Left lung (tissue), 4 donors: ENCODE measurements at regions not wholly inside any gene's neighbourhood (a gene's known extent, or its start where the extent isn't known, plus 50 kb on each side); places are given as distances from the start of the nearest gene placed in this dataset.

Experiments
- ATAC-seq: fragments of 200-7000 bp; cut with Tn5 transposase; one replicate; pipeline ENCODE4 v1.9.1; 2020; ENCODE audit warnings: moderate library complexity
- DNase-seq, 4 donors: peaks; one replicate each; pipeline ENCODE4 v3.0.0-alpha.2; 2013 to 2020
- H3K27ac ChIP-seq, 2 donors: fragments of 200-600 bp; sonication (generic) in 1 of 2; one replicate each; pipeline versions ENCODE4 v1.5.0 to v1.8.0; 2020 to 2021
- H3K27me3 ChIP-seq, 2 donors: fragments of 200-600 bp; sonication (generic) in 1 of 2; one replicate each; pipeline versions ENCODE4 v1.5.0 to v1.8.0; 2020 to 2021
- H3K36me3 ChIP-seq, 2 donors: fragments of 200-600 bp; sonication (generic) in 1 of 2; one replicate each; pipeline versions ENCODE4 v1.5.0 to v1.8.0; 2020 to 2021
- H3K4me1 ChIP-seq, 2 donors: fragments of 200-600 bp; one replicate each; pipeline ENCODE4 v1.8.0; 2021
- H3K4me3 ChIP-seq, 2 donors: fragments of 200-600 bp; sonication (generic) in 1 of 2; one replicate each; pipeline versions ENCODE4 v1.5.0 to v1.8.0; 2020 to 2021; ENCODE audit warnings: mild to moderate bottlenecking in 1 of 2
- H3K9me3 ChIP-seq, 2 donors: fragments of 200-600 bp; sonication (generic) in 1 of 2; one replicate each; pipeline versions ENCODE4 v1.5.0 to v1.8.0; 2020 to 2021
- CTCF ChIP-seq, 2 donors: fragments of 200-600 bp; sonication (generic) in 1 of 2; IDR thresholded peaks; one replicate each; pipeline versions ENCODE4 v1.5.0 to v1.8.0; 2021; ENCODE audit warnings: antibody characterized with exemption in 2 of 2
- intact Hi-C, 2 donors: fragments of 100-400 bp; cut with DNase I; formaldehyde crosslinking; loops; one replicate each; pipeline versions ENCODE4 v1.11.2 to v1.14.2; 2022
- donor health status: DM: no; HTN: yes; CAD: no.
- donor health status: DM: no; HTN: no; CAD: no.

- peaks cover 0 to 22% of the 10 kb centered on the region in 2 donors for H3K4me1 ChIP-seq
- H3K36me3 ChIP-seq = no peaks in the 10 kb centered on the region
- no peak for TF ChIP-seq CTCF (IDR thresholded peaks at IDR 0.05)
- DNase-seq (no peak), ATAC-seq (no peak)
- H3K27me3 ChIP-seq = no peaks in the 10 kb centered on the region
- H3K9me3 ChIP-seq = no peaks in the 10 kb centered on the region
- intact Hi-C loops = no loop called here
- H3K27ac ChIP-seq = no peak overlapping the region
- no peak overlapping the region for H3K4me3 ChIP-seq
Observed at GRCh38 chr3:194246709-194247349, 104.3 kb downstream of the CPN2 start.

GRCh38 chr3:194247350-194247740 lies 103.8 kb downstream of the CPN2 start:
- no peaks in the 10 kb centered on the region for H3K9me3 ChIP-seq
- TF ChIP-seq CTCF (IDR thresholded peaks at IDR 0.05) = no peak

GRCh38 chr3:194249323-194250097 lies 101.6 kb downstream of the CPN2 start:
- ATAC-seq (no peak), DNase-seq (peak in 2 of 4 donors; percentile 61 to 62)
- no peak overlapping the region for H3K4me3 ChIP-seq
- no peaks in the 10 kb centered on the region for H3K9me3 ChIP-seq
- H3K27me3 ChIP-seq = no peaks in the 10 kb centered on the region
- no peak for TF ChIP-seq CTCF (IDR thresholded peaks at IDR 0.05)
- no peaks in the 10 kb centered on the region for H3K36me3 ChIP-seq
- peaks cover 0 to 26% of the 10 kb centered on the region in 2 donors for H3K4me1 ChIP-seq
- intact Hi-C loops = no loop called here
- no peak overlapping the region for H3K27ac ChIP-seq

More at GRCh38 chr3:194247350-194247740, 103.8 kb downstream of the CPN2 start:
- ATAC-seq = no peak
- intact Hi-C loops = no loop called here
- peaks cover 0 to 22% of the 10 kb centered on the region in 2 donors for H3K4me1 ChIP-seq
- no peaks in the 10 kb centered on the region for H3K27me3 ChIP-seq
- no peak overlapping the region for H3K4me3 ChIP-seq
- DNase-seq = no peak
- no peak overlapping the region for H3K27ac ChIP-seq
- H3K36me3 ChIP-seq = no peaks in the 10 kb centered on the region

GRCh38 chr3:194250098-194251002 lies 100.8 kb downstream of the CPN2 start:
- ATAC-seq = peak; percentile 13
- H3K9me3 ChIP-seq = no peaks in the 10 kb centered on the region
- DNase-seq = peak in 3 of 4 donors; percentile 72 to 94 (median 86)
- intact Hi-C loops = no loop called here
- H3K4me3 ChIP-seq = no peak overlapping the region
- no peak overlapping the region for H3K27ac ChIP-seq
- peaks cover 0 to 33% of the 10 kb centered on the region in 2 donors for H3K4me1 ChIP-seq
- no peaks in the 10 kb centered on the region for H3K27me3 ChIP-seq
- TF ChIP-seq CTCF (IDR thresholded peaks at IDR 0.05) = no peak
- no peaks in the 10 kb centered on the region for H3K36me3 ChIP-seq
